NCI-H446 (cell line): ENCODE measurements at regions not wholly inside any gene's neighbourhood (a gene's known extent, or its start where the extent isn't known, plus 50 kb on each side); places are given as distances from the start of the nearest gene placed in this dataset.
"Not testable (repeated sequence)": the region's sequence is repeated elsewhere in the genome, so short reads cannot be mapped to it uniquely, and the experiment has no call there.

ENCODE experiments used
- DNase-seq, 2 experiments: peaks; one replicate each; lab custom pipeline; 2025; lab: John Stamatoyannopoulos, UW

DNA sequence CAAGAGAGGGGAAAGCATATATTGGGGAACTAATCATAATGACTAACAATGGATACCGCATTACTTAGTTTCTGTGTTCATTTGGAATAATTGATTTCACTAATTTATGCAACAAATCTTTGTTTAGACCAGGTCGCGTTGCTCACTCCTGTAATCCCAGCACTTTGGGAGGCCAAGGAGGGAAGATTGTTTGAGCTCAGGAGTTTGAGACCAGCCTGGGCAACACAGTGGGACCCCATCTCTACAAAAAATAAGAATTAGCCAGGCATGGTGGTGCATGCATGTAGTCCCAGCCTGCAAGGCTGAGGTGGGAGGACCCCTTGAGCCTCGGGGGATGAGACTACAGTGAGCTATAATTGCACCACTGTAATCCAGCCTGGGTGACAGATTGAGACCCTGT is 585.7 kb upstream of the CBLB start:
- DNase-seq: no peak

DNA sequence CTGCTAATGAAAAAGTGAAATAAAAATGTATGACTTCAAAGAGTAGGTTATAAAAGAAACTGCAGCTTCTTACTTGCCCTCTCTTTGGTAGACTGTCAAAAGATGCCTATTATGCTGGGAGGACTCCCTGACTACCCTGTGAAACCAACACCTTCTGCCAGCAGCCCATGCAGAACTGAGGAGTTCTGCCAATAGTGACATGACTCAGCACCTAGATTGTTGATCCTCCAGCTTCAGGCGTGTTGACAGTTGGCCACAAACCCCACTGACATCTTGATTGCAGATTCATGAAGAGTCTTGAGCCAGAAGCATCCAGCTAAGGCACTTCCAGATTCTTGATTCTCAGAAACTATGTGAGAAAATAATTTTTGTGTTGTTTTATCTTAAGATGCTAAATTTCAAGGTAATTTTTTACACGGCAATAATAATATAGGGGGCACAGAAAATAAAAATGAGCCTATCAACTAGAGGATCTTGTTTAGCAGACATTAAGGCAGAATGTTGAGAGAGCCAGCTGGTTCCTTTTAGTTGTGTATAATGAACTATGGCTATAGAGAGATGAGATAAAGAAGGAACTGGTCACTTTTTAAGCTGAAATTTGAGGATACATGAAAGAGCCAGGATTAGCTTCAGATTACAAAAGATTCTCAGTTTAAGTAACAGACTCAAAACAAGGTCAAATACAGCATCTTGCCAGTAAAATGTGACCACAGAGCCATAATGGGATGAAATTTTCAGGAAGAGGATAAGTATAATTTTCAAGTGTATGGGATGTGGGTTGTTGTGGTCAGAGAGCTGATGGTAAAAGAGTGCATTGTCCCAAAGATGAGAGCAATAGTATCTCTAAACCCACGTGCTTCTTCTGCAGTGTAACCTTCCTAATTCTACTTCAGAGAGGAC is 588.7 kb upstream of the CBLB start:
- peak; percentile 83 to 94 for DNase-seq

DNA sequence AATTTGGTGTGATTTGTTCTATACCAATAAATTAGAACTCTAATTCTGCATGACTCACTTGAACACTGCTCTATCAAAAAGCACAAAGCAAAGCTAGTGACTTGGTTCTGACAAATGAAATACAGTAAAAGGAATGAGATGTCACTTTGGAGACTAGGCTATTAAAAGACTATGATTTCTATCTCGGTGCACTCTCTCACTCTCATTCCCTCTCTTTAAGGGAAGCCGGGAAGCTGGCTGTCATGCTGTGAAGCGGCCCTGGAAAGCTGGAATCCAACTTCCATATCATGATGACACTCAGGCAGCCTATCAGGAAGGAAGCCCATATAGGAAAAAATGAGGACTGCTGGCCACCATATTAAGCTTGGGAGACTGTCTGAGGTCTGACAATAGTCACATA is 590.1 kb upstream of the CBLB start:
- DNase-seq: no peak

DNA sequence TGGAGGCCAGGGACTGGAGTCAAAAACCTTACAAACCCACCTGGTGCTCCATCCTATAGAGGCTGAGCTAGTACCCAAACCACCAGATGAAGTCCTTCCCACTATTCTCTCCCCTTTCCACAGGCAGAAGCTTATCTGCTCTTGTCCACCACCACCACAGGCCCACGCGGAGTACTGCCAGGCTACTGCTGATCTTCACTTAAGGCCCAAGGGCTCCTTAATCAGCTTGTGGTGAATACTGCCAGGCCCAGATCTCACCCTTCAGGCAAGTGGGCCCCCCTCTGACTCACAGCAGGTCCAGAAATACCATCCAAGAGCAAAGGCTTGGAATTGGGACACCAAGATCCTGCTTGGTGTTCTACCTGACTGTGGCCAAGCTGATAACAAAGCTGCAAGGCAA is 598.1 kb upstream of the CBLB start:
- DNase-seq: no peak

DNA sequence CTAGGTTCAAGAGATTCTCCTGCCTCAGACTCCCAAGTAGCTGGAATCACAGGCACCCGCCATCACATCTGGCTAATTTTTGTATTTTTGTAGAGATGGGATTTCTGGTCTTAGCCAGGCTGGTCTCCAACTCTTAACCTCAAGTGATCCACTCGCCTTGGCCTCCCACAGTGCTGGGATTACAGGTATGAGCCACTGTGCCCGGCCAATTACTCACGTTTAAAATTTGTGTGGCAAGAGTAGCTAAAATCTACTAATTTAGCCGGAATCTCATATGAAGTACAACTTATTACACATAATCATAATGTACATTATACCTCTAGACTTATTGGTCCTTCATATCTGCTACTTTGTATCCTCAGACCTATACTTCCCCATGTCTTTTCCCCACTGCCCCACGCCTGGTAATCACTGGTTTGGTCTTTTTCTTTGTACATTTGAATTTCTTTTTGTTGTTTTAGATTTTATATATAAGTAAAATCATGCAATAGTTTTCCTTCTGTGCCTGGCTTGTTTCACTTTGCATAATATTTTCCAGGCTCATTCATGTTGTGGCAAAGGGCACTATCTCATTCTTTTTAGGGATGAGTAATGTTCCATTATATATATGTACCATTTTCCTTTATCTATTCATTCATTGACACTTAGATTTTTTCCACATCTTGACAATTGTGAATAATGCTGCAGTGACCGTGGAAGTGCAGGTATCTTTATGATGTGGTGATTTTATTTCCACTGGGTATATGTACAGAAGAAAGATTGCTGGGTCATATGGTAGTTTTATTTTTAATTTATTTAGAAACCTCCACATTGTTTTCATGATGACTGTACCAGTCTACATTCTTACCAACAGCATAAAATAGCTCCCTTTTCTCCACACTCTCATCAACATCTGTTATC is 605.0 kb upstream of the CBLB start:
- no peak for DNase-seq

DNA sequence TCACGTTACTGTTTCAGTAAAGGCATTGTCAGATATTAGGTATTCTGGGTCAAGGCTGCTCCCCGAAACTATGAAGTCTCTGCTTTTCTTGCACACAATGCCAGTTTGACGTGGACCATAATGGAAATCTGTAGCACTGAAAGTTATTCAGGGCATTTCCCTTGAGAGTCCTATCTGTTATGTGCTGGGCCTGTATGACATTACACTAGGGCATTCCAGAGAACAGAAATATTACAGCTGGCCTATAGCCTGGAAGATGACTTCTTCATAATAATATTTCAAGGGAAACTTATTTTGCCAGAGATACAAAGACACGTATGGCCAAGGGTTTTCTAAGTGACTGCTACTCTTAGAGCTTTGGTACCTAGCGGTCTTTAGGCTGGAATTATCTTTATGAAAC is 613.6 kb upstream of the CBLB start:
- no peak for DNase-seq

DNA sequence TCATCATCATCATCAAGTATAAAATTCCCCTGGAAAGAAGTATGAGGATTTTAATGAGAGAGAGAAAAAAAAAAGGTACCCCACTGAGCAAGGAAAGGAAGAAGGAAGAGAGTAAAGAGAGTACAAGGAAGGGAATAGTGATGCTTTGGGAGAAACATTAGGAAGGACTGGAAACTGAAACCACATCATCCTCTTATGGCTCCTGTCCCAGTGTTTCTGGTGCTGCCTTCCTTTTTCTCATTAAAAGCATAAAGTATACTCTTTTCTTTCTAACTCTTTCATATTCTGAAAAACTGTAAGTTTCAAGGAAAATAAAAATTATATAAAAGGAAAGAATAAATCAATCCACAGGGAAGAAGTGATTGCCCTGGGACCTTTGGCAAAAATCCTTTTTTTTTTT is 616.4 kb upstream of the CBLB start:
- DNase-seq: no peak

DNA sequence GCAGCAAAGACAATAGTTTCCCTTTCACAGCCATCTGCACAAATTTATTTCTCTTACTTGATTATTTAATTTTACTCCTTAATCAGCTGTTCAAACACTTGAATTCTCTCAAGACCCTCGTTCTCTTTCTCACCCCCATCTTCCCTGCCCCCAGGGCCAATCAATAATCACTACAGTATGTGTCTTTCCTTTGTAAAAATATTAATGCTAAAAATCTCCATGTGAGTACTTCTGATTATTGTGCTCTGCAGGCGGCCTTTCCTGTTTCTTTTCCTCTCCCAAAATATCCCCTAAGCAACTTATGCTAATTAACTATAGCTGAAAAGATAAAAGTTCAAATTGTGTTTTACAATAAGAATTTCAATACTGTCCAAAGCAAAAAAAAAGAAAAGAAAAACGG is 617.0 kb upstream of the CBLB start:
- no peak for DNase-seq

DNA sequence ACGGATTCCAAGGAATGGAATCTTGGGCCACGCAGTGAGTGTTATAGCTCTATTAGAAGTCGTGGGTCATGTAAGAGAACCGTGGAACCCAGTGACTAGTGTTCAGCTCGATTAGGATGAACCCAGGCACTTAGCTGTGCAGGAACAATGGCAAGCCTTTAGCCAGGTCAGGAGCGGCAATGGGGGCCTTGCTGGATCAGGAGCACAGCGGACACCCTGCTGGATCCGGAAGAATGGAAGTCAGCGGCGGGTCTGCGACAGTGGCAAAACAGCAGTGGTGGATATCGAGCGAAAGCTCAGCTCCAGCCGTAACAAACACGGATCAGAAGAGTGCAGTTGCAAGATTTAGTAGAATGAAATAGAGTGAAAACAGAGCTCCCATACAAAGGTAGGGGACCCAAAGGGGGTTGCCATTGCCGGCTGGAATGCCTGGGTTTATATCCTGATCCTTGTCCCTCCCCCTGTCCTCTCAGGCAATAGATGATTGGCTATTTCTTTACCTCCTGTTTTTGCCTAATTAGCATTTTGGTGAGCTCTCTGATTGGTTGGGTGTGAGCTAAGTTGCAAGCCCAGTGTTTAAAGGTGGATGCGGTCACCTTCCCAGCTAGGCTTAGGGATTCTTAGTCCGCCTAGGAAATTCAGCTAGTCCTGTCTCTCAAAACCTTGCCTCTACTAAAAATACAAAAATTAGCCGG is 618.3 kb upstream of the CBLB start:
- not testable (repeated sequence) for DNase-seq

DNA sequence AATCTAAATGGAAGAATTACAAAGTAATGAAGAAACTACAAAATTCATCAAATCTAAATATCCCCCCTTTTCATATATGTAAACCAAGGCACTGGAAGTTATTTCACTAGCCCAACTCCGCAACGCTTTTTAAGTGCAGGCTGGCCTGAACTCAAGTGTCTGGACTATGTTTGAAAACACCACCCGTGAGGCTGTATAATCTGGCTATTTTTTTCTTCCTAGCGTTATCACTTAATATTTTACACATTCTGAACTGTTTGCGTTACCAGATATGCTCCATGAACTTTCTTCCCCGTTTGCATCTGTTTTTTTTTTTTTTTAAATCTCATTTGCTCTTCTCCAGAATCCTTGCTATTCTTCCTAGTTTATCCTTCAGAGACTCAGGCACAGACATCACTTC is 619.5 kb upstream of the CBLB start:
- DNase-seq: no peak

DNA sequence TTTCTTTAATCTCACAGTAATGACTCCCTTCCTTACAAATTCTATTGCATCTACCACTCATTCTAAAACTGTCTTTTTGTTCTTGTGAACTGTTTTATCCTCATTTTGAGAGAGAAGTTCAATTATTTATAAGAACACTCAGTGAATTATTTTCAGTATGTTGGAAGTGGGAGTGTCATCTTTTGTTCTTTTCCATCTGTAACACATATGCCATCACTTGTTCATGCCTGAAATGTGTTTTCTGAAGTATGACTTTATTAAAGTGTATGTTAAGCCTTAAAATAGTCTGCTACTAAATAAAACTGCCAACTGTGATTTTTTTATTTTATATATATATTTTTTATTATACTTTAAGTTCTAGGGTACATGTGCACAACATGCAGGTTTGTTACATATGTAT is 623.0 kb upstream of the CBLB start:
- DNase-seq: no peak

DNA sequence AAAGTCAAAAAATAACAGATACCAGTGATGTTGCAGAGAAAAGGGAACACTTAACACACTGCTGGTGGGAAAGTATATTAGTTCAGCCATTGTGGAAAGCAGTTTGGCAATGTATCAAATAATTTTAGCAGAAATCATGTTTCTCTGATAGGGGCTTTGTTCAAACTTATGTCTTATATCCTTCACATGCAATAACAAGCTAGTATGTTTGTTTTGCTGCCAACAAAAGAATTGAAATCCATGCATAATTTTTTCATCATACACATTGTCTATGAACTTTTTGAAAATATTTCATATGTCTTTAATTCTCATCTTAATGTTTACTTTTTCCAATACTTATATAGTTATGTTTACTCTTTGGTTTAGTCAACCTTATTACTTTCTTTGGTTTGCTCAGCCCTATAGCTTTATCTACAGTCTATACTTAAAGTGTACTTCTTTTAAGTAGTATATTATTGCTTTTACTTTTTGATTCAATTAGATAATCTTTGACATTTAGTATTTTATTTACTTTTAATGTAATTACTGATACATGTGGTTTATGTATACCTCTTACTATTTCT is 639.6 kb upstream of the CBLB start:
- no peak for DNase-seq

DNA sequence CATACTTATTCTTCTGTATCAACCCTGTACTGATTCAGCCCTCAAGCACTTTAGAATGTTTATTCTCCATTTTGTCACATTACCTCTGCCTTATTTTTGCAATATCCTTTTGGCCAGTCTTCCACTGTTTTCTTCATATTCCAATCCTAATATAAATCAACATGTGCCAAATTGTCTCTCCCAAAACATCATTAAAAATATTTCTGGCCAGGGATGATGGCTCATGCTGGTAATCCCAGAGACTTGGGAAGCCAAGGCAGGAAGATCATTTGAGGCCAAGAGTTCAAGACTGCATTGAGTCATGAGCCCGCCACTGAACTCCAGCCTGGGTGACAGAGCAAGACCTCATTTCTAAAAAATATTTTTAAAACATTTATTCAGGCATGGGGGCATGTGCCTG is 641.4 kb upstream of the CBLB start:
- no peak for DNase-seq

DNA sequence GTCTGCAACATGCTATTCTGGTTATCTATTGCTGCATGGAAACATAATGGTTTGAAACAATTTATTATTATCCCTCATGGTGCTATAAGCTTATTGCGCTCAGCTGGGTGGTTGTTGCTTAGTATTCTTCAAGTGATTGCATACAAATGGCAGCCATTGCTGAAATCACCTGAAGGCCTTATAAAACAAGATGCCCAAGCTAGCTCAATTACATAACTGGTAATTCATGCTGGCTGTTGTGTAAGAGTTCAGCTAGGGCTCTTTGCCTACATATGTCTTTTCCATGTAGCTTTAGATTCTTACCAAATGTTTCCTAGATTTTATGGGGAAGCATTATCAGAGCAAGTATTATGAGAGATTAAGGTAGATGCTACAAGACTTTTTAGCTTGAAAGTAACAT is 644.0 kb upstream of the CBLB start:
- DNase-seq: no peak

DNA sequence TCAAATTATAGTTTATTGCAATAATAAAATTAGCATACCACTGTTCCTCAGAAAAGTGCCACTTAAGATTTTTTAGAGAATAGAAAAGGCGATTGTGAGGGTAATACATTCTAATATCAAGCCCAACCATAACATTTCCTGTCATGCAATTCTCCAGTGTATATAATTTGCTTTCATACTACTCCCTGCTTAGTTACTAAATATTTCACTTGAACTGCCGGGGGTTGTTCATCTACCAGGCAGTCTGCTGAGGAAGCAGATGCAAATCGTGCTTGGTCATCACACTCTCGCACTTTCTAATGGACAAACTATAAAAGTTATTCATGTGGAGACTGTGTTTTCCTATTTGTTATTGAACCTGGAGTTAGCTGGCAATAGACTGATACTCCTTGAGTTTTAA is 645.6 kb upstream of the CBLB start:
- DNase-seq: no peak

DNA sequence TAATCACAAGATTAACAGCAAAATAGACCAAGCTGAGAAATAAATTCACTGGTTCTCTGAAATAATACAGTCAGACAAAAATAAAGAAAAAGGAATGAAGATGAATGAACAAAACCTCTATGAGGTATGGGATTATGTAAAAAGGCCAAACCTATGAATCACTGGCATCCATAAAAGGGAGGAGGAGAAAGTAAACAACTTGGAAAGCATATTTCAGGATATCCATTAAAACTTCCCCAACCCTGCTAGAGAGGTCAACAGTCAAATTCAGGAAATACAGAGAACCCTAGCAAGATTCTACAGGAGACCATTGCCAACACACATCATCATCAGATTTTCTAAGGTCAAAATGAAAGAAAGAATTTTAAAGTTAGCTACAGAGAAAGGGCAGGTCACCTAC is 649.7 kb upstream of the CBLB start:
- no peak for DNase-seq

DNA sequence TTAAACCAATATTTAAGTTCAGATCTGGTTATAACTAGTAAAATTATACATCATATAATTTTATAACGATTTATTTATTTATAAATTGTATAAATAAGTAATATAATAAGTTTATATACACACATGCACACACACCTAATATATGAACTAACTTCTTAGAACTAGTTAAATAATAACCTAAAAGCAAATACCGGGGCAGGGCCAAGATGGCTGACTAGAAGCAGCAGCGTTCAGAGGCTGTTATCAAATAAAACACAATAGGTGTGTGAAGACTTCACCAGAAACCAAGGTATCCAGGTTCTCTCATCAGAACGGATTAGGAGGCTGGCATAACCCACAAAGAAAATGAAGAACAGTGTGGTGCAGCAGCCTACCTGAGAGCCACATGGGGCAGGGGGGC is 653.6 kb upstream of the CBLB start:
- DNase-seq: no peak

DNA sequence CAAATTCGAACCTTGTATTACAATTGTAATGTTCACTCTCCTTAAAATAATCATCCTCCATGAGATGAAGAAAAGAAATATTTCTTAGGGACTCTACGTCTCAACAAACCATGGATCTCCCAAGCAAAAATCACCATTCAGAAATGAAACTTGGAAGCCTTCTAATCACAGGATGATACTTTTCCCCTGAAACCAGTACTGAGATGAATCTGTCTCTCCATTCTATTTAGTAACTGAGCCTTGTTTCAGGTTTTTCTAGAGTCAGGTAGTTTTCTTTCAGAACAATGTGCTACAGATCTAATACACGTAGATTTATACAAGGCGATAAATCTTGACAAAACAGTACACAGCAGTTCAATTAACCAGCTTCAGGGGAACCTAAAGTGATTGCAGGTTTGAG is 660.1 kb upstream of the CBLB start:
- no peak for DNase-seq

DNA sequence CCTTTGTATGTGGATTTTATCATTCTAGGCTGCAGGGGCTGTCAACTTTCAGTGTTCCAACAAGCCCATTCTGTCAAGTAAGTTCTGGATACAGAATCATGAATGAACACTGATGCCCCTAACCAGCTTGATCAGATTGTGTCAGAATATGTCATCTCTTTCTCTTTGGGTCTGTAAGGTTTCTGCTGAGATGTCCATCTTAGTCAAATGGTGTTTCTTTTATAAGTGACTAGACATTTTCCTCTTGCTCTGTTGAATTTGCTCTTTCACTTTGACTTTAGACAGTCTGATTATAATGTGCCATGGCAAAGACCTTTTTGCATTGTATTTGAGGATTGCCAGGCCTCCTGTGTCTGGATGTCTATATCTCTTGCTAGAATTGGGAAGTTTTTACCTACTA is 660.9 kb upstream of the CBLB start:
- DNase-seq: no peak

DNA sequence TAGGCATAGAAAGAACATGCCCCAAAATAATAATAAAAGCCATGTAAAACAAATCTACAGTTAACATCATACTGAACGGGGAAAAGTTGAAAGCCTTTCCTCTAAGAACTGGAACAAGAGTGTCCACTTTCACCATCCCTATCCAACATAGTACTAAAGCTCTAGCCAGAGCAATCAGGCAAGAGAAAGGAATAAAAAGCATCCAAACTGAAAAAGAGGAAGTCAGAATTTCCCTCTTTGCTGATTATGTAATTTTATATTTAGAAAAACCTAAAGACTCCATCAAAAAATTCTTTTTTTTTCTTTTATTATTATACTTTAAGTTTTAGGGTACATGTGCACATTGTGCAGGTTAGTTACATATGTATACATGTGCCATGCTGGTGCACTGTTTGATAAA is 661.6 kb upstream of the CBLB start:
- DNase-seq: no peak

DNA sequence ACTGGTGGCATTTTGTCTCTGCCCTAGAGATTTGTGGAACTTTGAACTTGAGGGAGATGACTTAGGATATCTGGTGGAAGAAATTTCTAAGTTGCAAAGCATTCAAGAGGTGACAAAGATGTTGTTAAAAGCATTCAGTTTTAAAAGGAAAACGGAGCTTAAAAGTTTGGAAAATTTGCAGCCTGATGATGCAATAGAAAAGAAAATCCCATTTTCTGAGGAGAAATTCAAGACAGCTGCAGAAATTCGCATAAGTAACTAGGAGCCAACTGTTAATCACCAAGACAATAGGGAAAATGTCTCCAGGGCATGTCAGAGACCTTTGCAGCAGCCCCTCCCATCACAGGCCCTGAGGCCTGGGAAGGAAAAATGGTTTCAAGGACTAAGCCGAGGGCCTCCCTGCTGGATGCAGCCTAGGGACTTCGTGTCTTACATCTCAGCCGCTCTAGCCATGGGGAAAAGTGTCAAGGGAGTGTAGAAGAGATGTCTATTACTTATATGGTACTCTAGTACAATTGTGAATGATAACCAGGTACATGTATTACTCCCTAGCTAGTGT is 663.0 kb upstream of the CBLB start:
- DNase-seq: not testable (repeated sequence)
